ENCODE measurements at regions not wholly inside any gene's neighbourhood (a gene's known extent, or its start where the extent isn't known, plus 50 kb on each side); places are given as distances from the start of the nearest gene placed in this dataset.
"Not testable (repeated sequence)": the region's sequence is repeated elsewhere in the genome, so short reads cannot be mapped to it uniquely, and the experiment has no call there.

DNA sequence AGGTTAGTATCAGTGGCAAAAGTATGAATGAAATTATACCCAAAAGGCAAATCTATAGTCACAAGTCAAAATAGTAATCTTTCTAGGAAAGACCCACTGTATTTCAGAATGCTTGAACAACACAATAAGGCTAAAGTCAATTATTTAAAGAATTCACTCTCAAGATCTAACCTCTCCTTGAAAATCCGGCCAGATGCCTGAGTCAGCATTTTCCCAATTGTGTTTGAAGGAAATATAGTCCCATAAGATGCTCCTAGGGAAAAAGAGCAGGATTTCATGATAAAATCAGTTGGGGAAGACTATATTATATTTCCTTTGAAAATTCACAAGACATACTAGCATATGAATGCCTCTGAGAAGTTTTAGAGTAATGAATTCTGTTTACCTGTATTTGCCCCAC, 1075.0 kb downstream of the GRM8 start:
- DNase-seq: no peak

DNA sequence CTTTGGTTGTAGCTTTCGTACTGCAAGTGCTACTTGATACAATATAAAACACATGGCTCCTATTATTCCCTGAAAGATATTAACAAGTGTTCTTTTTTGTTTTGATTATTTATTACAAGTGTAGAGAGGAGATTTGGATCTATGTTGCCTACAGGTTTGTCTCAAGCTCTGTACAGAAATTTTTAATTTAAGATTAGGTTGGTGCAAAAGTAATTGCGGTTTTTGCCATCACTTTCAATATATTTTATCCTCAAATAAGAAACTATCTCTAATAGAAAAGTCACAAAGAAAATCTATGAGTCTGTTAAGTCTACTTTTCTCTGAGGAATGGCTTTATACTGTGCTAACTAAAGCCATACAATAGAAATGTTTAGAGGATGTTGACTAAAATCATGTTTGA, 1086.1 kb downstream of the GRM8 start:
- no peak for DNase-seq

DNA sequence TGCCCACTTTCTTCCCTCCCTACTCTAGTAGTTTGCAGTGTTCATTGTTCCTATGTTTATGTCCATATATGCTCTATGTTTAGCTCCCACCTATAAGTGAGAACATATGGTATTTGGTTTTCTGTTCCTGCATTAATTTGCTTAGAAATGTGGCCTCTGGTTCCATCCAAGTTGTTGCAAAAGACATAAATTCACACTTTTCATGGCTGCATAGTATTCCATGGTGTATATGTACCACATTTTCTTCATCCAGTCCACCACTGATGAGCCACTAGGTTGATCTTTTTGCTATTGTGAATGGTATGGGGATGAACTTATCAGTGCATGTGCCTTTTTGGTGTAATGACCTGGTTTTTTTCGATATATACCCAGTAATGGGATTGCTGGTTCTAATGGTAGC, 1089.1 kb downstream of the GRM8 start:
- DNase-seq: no peak

DNA sequence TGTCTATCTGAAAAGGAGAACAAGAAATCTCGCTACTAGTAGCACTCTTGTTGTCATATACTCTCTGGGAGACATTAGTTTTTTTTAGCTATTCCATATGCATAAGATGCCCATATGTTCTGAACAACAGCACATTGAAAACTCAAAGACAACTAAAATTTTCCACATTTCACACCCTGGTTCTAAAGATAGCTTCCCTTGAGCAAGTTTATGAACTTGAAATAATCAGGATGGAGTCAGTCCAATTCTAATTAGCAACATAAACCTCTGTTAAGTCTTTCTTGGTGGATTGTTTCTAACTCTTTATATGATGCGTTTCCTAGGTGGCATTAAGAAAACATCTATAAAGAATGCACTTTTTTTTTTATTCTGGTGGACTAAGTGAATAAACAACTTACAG, 1095.3 kb downstream of the GRM8 start:
- DNase-seq: no peak

DNA sequence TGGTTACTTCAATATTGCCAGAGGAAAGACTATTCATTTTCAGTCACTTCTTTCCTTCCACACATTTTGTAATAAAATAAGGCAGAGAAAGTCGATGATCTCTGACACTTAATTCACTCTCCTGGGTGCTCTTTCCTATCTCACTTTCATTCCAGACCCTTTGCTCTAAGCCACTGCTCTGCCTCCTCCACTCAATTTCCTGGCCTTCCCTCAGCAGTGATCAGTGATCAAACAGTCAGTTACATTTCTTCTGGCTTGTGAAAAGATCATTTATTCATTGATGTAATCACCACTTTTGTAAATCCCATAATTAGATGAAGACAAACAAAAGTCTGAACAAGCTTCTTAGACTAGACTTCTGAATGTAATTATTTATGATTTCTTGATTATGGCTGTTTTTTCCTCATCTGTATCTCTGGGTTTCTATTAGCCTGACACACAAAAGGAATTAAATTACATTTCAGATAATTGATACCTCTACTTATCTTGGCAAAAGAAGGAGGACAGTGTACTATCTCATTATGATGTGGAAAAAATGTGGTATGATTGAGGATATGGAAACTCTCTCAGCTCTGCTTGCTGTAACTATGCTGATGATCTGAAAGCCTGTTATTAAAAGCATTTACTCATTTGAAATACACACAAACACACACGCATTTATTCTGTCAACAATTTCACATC, 1102.3 kb downstream of the GRM8 start:
- no peak for DNase-seq

DNA sequence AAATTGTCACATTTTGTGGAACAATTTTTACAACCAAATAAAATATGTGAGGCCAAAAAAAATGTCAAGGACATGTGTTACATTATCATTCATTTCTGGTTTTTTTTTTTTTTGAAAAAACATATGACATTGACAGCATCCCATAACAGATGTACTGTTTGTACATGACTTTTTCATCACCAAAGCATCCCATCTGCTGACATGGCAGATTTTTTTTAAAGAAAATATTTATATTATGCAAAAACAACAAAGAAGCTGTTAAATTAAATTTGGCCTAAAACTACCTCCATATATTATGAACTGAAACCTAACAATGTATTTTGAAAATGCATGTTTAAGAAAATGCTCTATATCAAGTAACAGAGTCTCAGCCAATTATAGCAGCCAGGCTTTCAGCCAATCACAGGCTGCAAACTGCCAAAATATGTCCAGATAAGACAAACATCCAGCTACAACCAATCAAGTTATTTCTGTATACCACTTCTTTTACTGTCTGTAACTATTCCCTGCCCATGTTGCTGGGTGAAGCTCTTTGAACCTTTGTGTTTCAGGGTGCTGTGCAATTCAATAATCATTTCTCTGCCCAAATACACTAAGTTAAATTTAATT, 1111.8 kb downstream of the GRM8 start:
- DNase-seq: no peak

DNA sequence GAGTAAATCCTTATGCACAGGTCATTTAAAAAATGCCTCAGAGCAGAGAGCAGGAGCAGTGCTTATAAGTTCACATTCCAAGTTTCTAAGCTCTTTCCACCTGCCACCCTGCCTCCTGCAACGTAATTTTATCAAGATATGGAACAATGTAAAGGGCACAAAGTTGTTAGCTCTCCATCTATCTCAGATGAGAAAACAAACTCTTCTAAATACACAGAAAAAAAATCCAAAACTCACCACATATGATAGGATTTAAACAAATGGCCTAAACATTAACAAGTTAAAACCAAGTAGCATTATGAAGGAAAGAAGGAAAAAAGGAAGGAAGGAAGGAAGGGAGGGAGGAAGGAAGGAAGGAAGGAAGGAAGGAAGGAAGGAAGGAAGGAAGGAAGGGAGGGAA, 1132.8 kb downstream of the GRM8 start:
- DNase-seq: no peak

DNA sequence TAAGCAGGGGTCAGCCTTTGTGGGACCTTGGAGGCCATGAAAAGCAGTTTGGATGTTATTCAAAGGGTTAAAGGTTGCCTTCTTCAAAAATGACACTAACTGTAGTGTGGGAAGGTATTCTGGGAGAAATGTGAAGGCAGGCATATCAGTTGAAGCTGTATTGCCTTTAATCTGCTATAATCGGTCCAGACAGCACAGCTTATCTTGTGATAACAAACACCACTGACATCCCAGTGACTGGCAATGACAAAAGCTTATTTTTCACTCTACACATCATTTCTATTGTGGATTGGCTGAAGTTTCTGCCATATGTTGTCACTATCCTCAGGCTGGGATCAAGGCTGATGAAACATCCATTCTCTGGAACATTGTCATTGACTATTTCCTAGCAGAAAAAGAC, 1149.2 kb downstream of the GRM8 start:
- DNase-seq: no peak

DNA sequence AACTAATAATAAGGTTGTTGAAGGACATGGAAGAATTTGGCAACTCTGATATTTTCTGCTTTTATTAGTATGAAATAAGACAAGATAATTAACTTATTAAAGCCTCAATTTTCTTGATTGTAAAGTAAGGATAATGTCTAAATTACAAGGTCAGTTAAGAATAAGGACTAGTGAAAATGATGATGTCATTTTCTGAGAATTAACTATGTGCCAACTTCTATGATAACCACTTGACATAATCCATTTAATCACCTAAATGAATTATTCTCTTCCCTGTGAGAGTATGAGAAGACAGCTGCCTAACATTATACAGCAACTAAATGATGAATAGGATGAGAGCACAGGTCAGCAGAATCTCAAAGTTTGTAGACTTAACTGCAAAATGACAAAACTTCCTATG, 1153.4 kb upstream of the POT1 start:
- no peak for DNase-seq

DNA sequence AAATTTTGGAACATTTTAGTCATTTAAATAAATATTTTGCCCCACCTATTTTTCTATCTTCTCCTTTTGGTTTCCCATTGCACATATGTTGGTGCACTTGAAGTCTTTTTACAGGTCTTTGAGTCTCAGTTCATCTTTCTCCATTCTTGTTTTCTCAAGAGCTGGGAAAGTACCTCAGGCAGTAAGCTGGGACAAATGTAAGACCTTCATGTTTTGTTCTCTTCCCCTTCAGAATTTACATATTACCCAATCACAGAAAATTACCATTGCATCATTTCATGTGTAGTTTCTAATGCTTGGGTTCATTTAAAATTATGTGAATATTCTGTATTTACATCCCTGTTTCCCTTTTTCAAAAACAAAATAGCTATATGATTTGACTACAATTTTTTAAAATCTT, 1150.0 kb upstream of the POT1 start:
- no peak for DNase-seq

DNA sequence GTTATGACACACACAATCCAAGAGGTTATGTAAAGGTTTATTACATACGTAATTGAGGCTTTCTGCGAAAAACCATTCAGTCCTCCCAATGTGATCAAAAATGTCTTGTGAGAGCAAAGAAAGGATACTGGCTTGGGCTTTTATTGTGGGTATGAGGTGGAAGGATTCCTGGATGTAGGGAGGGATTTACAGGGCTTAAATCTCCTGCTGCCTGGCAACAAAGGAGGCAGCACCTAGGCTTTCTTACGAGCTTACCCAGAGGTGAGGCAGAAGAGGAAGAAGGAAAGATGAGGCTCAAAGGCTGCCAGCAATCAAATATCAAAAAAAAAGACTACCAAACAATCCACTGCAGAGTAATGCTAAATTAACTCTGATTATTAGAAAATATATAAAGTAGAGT, 1149.5 kb upstream of the POT1 start:
- DNase-seq: no peak

DNA sequence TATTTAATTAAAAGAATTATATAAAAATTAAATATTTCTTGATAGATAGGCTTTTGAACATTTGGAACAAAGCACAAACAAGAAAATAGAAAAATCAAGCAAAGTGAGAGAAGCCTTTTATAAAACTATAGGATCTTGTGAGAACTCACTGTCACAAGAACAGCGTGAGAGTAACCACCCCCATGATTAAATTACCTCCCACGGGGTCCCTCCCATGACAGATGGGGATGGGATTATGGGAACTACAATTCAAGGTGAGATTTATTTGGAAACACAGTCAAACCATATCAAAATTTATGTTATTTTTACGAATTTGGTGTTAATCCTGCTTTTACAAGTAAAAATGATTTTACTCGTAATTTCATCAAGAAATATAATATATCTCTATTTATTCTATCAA, 1136.1 kb upstream of the POT1 start:
- no peak for DNase-seq

DNA sequence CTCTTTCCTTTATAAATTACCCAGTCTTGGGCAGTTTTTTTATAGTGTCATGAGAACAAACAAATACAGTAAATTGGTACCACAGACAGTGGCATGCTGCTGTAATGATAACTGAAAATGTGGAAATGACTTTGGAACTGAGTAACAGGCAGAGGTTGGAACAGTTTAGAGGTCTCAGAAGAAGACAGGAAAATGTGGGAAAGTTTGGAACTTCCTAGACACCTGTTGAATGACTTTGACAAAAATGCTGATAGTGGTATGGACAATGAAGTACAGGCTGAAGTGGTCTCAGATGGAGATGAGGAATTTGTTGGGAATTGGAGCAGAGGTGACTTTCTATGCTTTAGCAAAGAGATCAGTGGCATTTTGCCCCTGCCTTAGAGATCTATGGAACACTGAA, 1128.4 kb upstream of the POT1 start:
- DNase-seq: no peak

DNA sequence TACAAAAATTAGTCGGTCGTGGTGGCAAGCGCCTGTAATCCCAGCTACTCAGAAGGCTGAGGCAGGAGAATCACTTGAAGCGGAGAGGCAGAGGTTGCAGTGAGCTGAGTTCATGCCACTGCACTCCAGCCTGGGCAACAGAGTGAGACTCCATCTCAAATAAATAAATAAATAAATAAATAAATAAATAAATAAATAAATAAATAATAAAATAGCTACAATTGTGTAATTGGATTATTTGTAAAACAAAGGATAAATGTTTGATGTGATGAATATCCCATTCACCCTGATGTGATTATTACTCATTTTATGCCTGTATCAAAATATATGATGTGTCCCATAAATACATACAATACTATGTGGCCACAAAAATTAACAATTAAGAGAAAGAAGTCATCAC, 1127.0 kb upstream of the POT1 start:
- not testable (repeated sequence) for DNase-seq

DNA sequence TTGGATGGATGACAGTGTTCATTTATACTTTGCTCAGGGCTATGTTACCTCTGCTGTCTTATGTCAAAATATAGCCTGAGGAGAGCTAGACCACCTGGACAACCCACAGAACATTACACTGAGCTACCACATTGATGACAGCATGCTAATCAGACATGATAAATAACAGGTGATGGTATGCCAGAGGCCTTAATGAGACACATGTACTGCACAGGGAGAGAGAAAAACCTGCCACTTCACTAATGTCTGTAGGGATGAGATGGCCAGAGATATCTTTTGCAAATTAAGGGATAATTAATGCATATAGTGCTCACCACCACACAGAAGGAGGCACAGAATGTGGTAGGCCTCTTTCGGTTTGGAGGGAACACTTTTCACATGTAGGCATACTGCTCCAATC, 1122.6 kb upstream of the POT1 start:
- no peak for DNase-seq

DNA sequence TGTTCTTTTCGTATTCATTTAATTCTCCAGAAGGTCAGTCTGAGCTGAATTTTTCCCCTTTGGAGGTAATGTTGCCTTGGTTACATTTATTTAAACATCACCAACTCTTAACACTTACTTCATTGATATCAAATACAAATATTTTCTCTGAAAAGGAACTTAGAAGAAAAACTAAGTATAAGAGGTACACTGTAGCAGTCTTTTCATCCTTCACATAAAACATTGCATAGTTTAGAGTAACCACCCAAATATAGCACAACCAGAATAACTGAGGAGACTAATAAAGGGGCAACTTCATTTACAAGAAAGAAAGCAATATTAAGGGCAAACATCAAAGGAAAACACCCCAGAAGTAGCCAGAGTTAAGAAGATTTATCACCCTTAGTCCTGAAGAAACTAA, 1115.0 kb upstream of the POT1 start:
- DNase-seq: no peak

DNA sequence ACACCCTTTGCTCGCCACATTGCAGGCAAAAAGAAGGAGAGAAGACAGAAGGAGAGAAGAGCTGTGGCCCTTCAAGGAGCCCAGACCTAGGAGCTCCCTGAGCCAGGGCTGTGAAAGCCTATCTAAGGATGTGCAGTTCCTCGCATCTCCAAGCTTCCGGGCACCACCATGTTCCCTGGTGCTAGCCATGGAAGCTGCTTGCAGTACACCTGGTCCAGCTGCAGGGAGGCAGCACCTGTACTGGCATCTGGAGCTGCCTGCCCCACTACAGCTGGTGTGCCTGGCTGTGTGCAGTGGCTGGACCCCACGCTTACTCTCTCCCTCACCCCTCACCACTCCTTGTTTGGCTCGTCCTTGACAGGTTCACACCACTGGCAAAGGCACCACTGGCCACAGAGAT, 1111.8 kb upstream of the POT1 start:
- no peak for DNase-seq

DNA sequence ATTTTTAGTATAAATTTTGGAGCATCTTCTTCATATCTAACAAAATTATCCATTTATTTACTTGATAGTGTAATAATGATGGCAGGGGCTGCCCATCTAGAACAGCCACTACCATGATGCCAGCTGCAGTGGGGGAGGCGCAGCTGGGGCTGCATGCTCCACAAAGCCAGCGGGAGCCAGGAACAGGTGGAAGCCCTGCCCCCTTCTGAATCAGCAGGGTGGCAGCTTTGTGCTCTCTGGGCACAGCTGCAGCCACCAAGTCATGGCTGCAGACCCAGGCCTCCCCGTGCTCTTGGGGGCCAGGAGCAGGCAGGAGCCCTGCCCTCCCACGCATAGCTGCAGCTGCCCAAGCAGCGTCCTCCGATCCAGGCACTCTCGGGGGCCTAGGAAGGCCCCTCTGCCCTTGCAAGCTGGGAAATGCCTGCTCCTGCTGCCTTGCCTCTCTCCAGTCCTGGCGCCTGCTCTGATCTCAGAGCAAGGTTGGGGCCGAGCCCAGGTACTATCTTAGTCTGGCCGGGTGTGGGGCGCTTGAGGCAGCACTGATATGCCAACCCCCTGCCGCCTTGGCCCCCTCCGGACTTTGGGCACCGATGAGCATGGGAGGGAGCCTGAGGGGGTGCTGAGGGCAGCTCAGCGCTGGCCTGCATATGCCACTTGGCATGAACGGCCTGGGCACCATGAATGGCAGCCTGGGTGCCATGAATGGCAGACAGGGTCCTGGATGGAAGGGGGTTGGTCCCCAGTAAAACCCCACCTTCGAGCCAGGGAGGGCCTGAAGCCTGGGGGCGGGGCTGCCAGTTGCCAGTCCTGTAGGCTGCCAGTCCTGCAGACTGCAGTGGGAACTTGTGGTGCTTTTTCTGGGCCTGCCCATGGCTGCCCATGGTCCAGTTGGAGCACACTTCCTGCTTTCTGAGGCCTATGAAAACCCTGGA, 1110.8 kb upstream of the POT1 start:
- DNase-seq: no peak

DNA sequence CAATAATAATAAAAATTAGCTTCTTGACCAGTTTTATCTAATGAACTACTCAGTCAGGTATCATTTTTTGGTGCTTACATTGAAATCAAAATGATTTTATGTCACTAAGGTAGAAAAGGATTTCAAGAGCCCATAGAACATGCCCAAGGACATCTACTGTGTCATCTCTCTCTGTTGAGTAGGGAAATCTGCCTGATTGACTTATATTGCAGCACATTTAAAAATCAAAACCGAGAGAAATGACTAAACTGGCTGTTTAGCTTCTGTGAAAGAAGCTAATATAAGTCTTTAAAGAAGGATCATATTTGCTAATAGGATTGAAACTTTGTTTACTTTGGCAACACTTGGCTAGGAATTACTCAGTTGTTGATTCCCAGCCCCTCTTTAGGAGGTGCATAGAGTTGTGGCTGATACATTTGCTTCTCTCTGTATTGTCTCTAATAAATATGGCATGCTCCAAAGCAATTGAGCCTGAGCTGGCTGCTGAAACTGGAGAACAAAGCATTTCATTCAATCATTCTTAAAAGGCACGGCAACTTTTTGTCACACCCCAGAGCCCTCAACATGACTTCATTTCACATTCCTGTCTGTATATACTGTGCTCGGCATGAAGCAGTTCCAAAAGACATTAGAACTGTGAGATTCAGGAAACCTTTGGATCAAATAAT, 1096.9 kb upstream of the POT1 start:
- no peak for DNase-seq

DNA sequence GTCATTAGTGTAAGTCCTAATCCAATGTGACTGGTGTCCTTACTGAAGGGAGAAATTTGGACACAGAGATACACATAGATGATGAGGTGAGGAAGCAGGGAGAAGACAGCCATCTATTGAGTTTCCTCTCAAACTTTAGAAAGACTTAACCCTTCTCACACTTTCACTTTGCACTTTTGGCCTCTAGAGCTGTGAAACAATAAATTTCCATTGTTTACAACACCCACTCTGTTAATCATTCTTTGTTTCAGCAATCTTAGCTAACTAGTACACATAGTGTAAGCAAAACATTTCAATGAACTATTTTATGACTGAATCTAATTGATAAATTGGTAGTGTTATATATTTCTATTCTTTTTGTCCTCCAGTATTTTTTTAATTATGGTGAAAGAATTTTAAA, 1092.8 kb upstream of the POT1 start:
- DNase-seq: no peak

DNA sequence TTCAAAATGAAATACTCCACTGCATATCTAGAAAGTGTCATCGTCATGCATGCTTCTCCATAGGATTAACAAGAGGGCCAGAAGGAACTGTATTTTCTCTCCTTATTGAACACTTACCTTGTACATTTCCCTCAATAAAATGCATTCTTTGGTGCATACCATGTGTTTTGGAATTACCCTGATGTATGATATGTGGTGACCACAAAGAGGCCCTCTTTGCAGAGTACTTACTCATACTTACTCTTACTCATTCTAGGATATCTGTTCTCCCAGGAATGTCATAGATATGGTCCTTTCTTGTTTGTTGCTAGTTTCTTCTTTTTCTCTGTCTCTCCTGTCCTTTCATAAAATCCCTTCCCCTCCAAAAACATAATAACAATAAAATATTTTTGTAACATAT, 1087.1 kb upstream of the POT1 start:
- DNase-seq: no peak

DNA sequence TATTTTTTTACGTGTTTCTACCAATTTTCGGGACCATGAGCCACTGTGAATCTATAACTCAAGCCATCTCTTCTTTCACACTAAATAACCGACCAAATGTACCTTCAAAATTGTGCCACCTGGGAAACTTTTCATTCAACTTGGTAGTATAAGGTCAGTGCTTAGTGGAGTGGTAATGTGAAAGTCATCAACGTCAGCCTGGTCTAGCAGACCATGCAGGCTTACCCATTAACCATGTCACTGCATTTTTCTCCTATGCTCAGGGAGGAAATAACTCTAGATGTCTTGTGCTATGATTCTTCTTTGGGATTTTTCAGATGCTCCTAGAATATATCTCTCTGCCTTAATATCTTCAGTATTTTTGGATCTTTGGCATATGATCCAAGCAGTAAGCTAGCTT, 1075.4 kb upstream of the POT1 start:
- DNase-seq: no peak

DNA sequence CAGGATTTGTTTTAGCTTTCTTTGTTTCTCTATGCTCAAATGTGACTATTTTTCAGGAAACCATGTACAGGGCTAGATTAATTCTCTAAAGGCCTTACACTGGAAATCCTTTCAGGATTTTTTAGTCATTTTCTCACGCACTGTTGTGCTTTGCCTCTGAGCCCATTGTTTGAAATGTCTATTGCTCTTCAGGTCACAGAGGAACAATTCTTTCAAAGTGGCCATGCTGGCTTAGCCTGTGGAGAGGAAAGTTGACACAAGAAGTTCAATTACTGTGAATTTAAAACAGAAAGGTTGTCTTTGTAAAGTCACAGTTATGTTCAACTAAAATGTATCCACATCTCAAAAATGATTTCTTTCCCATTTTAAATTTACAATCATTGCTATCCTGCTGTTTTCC, 1071.7 kb upstream of the POT1 start:
- DNase-seq: no peak

Measured in fibroblast of skin of scalp (primary cell).